GM21390 (cell line): ENCODE measurements at regions not wholly inside any gene's neighbourhood (a gene's known extent, or its start where the extent isn't known, plus 50 kb on each side); places are given as distances from the start of the nearest gene placed in this dataset.
"Not testable (repeated sequence)": the region's sequence is repeated elsewhere in the genome, so short reads cannot be mapped to it uniquely, and the experiment has no call there.

ENCODE experiments used
- ATAC-seq: cut with Tn5 transposase; IDR thresholded peaks from one replicate; pipeline ENCODE4 v1.9.1; 2021; ENCODE audit not compliant: unreplicated experiment

DNA sequence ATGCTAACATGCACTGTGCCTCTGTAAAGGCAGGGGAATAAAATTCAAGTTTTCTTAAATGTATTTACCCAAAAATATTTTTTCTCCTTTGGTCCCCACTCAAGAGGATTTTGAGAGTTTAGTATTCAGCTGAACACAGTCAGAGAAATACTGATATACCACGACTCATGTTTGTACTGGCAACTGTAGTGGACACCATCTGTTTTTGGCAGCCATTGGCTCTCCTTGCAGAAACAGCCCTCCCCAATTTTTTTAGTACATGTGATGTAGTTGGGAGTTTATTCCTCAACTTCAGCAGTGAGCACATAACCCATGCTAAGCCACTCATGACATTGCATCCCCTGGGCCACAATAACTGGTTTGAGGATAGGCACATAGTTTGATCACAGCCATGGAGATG lies 154.8 kb upstream of the POU3F1 start:
- ATAC-seq, result no peak

DNA sequence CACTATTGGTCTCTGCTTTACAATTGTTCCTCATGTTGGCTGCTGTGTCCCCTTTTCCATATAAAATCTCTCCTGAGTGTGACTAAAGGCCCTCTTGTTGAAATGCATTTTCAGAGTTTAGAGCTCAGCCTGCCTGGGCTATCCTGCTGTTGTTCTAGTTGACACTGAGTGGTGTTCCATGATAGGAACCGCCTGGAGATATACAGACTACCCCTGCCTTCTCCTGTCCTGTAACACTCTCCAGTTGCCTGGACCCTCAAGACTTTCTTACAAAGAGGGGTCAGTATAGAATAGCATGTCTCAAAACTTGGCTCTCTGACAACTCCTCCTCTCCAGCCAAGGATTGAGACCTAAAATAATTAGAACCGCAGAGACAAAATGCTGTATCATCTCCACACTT lies 152.0 kb upstream of the POU3F1 start:
- no peak for ATAC-seq

- ATAC-seq, result no peak
These were observed 151.5 kb upstream of the POU3F1 start for GRCh38 chr1:38198099-38198498.

GRCh38 chr1:38197312-38198061 lies 150.9 kb upstream of the POU3F1 start:
- ATAC-seq, result no peak

DNA sequence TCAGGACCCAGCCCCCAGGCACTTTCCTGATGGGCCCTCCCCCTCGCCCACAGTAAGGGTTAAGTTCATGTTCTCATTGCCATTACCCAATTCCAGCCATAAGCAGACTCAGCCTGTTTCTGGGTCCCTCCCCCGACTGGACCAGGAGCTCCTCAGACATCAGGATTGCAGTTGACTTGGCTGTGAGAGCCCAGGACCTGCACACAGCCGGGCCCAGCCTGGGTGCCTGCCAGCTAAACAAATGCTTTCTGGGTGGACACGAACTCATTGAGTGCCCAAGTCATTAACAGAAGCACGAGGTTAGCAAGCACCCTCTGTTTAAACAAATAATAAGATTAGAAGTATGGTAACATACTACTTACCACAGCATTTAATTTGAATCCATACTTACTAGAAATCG lies 147.9 kb upstream of the POU3F1 start:
- ATAC-seq, result no peak

DNA sequence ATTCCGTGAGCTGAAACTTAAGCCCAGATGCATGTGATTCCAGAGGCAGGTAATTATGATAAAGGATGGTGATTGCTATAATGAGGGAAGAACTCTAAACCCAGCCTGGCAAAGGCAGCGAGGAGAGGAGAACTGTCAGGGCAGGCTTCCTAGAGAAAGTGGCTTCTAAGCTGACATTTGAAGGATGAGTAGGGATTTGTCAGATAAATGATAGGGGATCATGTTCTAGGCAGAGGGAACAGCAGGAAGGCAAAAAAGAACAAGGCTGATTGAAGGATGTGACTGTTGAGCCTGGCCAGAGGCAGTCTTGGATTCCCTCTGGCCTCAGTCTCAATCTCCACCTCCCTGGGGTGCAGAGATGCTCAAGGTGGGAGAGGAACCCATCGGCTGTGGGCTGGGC lies 146.4 kb upstream of the POU3F1 start:
- no peak for ATAC-seq

GRCh38 chr1:38191461-38191860 lies 144.9 kb upstream of the POU3F1 start:
- no peak for ATAC-seq

DNA sequence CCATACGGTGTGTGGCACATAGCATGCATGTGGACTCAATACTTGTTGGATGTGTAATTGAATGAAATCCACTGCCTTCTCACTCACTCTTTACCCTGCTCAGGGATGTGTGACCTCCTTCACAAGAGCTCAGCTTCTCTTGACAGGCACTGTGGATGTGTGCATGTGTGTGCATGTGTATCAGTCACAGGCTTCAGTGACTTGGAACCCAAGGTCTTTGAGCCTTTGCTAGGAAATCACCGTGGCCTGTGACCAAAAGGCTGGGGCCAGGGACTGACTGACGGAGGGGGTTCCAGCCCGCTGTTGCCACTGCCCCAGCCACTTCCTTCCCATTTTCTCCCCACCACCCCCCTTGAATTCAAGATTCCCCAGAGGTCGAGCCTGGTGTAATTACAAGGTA lies 144.4 kb upstream of the POU3F1 start:
- ATAC-seq, result no peak

- no peak for ATAC-seq
These were observed 141.0 kb upstream of the POU3F1 start for GRCh38 chr1:38187552-38187951.

DNA sequence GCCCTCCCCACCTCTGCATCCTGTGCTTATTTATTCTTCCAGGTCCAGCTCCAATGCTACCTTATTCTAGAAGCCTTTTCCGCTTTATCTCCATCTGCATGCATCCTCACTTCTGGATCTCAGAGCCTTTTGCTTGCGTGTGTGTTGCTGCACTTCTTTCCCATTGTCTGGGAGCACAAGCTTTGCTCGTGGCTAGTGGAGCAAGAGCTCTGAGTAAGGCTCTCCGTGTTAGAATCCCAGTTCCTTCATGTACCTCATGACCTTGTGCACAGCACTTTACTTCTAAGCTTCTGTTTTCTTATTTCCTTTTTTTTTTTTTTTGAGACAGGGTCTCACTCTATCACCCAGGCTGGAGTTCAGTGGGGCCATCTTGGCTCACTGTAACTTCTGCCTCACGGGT lies 140.0 kb upstream of the POU3F1 start:
- ATAC-seq, result no peak

GRCh38 chr1:38185913-38186312 lies 139.3 kb upstream of the POU3F1 start:
- no peak for ATAC-seq

- no peak for ATAC-seq
These were observed 137.2 kb upstream of the POU3F1 start for GRCh38 chr1:38183747-38184146.

GRCh38 chr1:38183096-38183495 lies 136.5 kb upstream of the POU3F1 start:
- ATAC-seq, result no peak

- not testable (repeated sequence) for ATAC-seq
These were observed 133.8 kb upstream of the POU3F1 start for GRCh38 chr1:38180388-38180787.

- ATAC-seq, result no peak
These were observed 132.9 kb upstream of the POU3F1 start for GRCh38 chr1:38179483-38179882.

DNA sequence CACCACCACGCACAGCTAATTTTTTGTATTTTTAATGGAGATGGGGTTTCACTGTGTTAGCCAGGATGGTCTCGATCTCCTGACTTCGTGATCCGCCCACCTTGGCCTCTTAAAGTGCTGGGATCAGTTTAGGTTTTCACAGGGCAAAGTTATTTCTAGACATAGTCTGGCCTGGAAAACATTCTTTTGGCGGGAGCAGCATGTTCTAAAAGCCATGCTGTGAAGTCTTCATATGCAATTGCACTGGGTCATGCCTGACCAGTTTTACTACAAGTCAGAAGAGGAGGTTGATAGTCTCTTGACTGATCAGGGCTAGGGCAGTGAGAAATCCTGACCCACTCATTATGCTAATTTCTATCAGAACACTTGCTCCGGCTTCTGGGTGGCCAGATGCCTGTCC lies 131.6 kb upstream of the POU3F1 start:
- no peak for ATAC-seq

GRCh38 chr1:38175121-38175520 lies 128.5 kb upstream of the POU3F1 start:
- ATAC-seq, result no peak

GRCh38 chr1:38173848-38174247 lies 127.3 kb upstream of the POU3F1 start:
- ATAC-seq, result peak; percentile 35

- peak; percentile 51 for ATAC-seq
These were observed 126.7 kb upstream of the POU3F1 start for GRCh38 chr1:38173157-38173831.

GRCh38 chr1:38169121-38169520 lies 122.5 kb upstream of the POU3F1 start:
- ATAC-seq, result no peak

DNA sequence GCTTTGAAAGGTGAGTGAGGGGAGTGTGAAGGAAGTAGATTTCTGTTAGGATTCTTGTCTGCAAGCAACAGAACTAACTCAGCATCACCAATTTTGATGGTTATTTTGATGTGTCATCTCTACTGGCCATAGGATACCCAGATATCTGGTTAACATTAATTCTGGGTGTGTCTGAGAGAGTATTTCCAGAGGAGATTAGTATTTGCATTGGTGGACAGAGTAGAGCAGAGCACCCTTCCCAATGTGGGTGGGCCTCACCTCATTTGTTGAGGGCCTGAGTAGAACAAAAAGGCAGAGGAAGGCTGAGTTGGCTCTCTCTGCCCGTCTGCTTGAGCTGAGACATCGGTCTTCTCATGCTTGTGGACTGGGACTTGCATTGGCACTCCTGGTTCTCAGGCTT lies 121.8 kb upstream of the POU3F1 start:
- ATAC-seq, result no peak

DNA sequence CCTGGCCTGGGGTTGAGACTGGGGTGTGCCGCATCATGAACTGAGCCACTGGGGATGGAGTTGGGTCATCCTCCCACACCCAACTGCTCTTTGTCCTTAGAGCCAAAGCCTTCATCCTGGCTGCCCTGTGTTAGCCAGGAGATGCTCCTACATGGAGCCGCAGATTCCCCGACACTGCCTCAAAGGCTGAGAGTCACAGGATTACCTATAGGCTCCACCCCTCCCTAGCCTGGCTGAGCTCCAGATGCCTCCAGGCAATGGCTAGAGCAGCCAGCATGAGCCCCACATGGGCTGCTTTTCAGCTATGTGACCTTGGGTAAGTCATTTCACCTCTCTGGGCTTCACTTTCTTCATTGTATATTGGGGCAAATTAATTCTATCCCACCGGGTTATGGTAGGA lies 119.9 kb upstream of the POU3F1 start:
- no peak for ATAC-seq
